Endodermal cell (in vitro differentiated cells): ENCODE measurements at regions not wholly inside any gene's neighbourhood (a gene's known extent, or its start where the extent isn't known, plus 50 kb on each side); places are given as distances from the start of the nearest gene placed in this dataset.

Source experiments
- DNase-seq: peaks from one replicate; pipeline ENCODE4 v3.0.0-alpha.2; 2017
- H3K27ac ChIP-seq: 2 replicates; pipeline ENCODE4 v1.5.1; 2013; ENCODE audit warnings: mild to moderate bottlenecking, low read depth, low read length, moderate library complexity
- H3K27me3 ChIP-seq: 2 replicates; pipeline ENCODE4 v1.6.1; 2013; ENCODE audit warnings: mild to moderate bottlenecking, low read length, moderate library complexity; ENCODE audit not compliant: insufficient read depth, control insufficient read depth, poor library complexity, severe bottlenecking
- H3K36me3 ChIP-seq: 2 replicates; pipeline ENCODE4 v1.7.0; 2013; ENCODE audit warnings: mild to moderate bottlenecking, low read length, moderate library complexity; ENCODE audit not compliant: control insufficient read depth, insufficient read depth
- H3K4me1 ChIP-seq: one replicate; pipeline ENCODE4 v1.7.0; 2013; ENCODE audit warnings: low read length; ENCODE audit not compliant: control insufficient read depth, insufficient read depth
- H3K4me3 ChIP-seq: 2 replicates; pipeline ENCODE4 v1.5.1; 2013; ENCODE audit warnings: mild to moderate bottlenecking, low read length, moderate library complexity
- H3K9ac ChIP-seq: 2 replicates; pipeline ENCODE4 v1.6.1; 2013; ENCODE audit warnings: mild to moderate bottlenecking, low read length, moderate library complexity; ENCODE audit not compliant: poor library complexity, severe bottlenecking; ENCODE audit errors: extremely low read depth
- H3K9me3 ChIP-seq: 2 replicates; pipeline ENCODE4 v1.6.1; 2013; ENCODE audit warnings: mild to moderate bottlenecking, low read length, moderate library complexity; ENCODE audit not compliant: control insufficient read depth
- H3K27ac Mint-ChIP-seq: 2 replicates; pipeline ENCODE4 v1.8.0; 2020; ENCODE audit warnings: mixed read lengths
- H3K27me3 Mint-ChIP-seq: 2 replicates; pipeline ENCODE4 v1.8.0; 2021; ENCODE audit warnings: mild to moderate bottlenecking, mixed read lengths; ENCODE audit not compliant: insufficient read depth
- H3K36me3 Mint-ChIP-seq: 2 replicates; pipeline ENCODE4 v1.8.0; 2020; ENCODE audit warnings: low read depth, mixed read lengths
- H3K4me1 Mint-ChIP-seq: 2 replicates; pipeline ENCODE4 v1.8.0; 2020; ENCODE audit warnings: mixed read lengths
- H3K4me3 Mint-ChIP-seq: 2 replicates; pipeline ENCODE4 v1.8.0; 2020; ENCODE audit warnings: mild to moderate bottlenecking, moderate library complexity, mixed read lengths
- H3K9me3 Mint-ChIP-seq: 2 replicates; pipeline ENCODE4 v1.8.0; 2020; ENCODE audit warnings: mild to moderate bottlenecking, mixed read lengths
- WGBS, 2 experiments: methylation state at CpG; one replicate each; pipeline versions ENCODE4 v1.1.5 to v1.1.7; 2013; ENCODE audit warnings: missing lambda C conversion rate in 2 of 2, mixed read lengths in 1 of 2; ENCODE audit not compliant: insufficient coverage in 1 of 2, insufficient read length in 1 of 2; 5-methylcytosine and 5-hydroxymethylcytosine counted together
- TF ChIP-seq, protein P1 (sequence below): fragments of 200-600 bp; sonication (generic); conservative IDR thresholded peaks from 2 replicates; pipeline ENCODE4 v1.5.0; 2021; ENCODE audit warnings: antibody characterized with exemption, mild to moderate bottlenecking

DNA sequence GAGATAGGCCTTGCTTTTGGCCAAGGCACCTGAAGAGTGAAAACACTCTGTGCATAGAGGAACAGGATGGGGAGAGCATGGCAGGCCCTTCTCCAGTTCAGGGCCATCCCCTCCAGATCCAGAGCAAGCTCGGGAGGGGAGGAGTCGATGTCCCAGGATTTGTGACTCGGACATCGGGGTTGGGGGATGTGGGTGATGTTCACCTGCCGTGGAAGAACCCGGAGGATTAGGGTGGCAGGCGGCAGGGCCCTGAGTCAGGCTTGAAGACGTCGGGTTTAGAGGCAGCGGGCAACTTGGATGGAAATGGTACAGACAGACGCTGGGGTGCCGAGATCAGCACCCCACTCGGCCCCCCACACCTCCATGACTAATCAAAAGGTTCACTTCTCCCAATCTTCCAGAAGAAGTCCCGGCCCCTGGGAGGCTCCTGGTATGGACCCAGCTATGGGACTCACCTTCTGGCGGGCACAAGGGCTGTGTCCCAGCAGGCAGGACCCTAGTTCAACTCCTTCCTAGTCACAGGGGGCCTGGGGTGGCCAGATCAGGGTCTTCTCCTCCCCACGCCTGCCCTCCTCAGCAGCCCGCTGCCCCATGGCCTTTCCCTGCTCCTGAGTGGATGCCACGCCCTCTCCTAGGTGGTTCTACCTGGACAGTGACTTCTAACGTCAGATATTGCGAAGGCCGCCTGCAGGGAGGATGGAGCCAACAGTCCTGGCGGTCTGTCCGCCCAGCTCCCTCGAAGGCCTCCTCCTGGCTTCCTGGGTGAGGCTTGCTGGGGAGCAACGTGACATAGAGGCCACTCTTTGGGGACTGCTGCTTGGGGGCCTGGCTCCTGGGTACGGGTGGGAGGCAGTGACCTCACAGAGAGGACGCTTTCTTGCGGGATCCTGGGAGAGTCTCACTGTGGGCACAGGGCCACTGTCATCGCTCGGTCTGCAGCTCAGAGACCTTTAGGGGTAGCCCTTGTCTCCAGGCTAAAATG is 792.5 kb downstream of the BRD1 start:
- TF ChIP-seq, protein P1, sequence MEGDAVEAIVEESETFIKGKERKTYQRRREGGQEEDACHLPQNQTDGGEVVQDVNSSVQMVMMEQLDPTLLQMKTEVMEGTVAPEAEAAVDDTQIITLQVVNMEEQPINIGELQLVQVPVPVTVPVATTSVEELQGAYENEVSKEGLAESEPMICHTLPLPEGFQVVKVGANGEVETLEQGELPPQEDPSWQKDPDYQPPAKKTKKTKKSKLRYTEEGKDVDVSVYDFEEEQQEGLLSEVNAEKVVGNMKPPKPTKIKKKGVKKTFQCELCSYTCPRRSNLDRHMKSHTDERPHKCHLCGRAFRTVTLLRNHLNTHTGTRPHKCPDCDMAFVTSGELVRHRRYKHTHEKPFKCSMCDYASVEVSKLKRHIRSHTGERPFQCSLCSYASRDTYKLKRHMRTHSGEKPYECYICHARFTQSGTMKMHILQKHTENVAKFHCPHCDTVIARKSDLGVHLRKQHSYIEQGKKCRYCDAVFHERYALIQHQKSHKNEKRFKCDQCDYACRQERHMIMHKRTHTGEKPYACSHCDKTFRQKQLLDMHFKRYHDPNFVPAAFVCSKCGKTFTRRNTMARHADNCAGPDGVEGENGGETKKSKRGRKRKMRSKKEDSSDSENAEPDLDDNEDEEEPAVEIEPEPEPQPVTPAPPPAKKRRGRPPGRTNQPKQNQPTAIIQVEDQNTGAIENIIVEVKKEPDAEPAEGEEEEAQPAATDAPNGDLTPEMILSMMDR = no peak
- no peak for DNase-seq
- Histone ChIP-seq H3K27me3 (no peaks in the 10 kb centered on the region), H3K27ac (no peak overlapping the region), H3K4me3 (no peak overlapping the region), H3K9me3 (no peaks in the 10 kb centered on the region), H3K36me3 (no peaks in the 10 kb centered on the region), H3K9ac (no peak overlapping the region), H3K4me1 (no peaks in the 10 kb centered on the region)
- H3K36me3 Mint-ChIP-seq = no peaks in the 10 kb centered on the region
- H3K4me3 Mint-ChIP-seq = no peak overlapping the region
- no peak overlapping the region for H3K27ac Mint-ChIP-seq
- no peaks in the 10 kb centered on the region for H3K4me1 Mint-ChIP-seq
- 84 to 88% methylated on average over 13 to 29 of the region's 30 CpGs for WGBS, 2 experiments
- H3K9me3 Mint-ChIP-seq = no peaks in the 10 kb centered on the region
- H3K27me3 Mint-ChIP-seq = no peaks in the 10 kb centered on the region

DNA sequence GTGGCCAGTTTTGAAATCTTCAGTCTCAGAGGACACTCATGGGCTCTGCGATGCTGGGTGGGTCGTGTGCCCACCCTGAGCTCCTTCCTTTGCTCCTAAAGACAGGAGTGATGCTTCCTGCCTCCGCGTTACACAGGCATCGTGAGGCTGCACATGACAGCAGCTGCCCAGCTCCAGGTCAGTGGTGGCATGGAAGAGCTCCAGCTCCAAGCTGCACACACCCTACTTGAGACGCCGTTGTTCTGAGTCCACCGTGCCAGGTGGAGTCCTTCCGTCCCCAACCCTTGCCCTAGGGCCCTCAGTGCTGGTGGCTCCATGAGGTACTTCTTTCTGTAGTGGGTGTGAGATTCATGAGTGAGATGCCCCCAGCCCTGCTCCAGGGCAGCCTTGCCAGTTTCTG is 794.1 kb downstream of the BRD1 start:
- H3K27ac Mint-ChIP-seq = no peak overlapping the region
- no peaks in the 10 kb centered on the region for H3K9me3 ChIP-seq
- H3K9me3 Mint-ChIP-seq = peaks cover 8% of the 10 kb centered on the region
- H3K4me3 ChIP-seq = no peak overlapping the region
- no peak overlapping the region for H3K4me3 Mint-ChIP-seq
- H3K27me3 Mint-ChIP-seq = peaks cover 2% of the 10 kb centered on the region
- H3K4me1 ChIP-seq = no peaks in the 10 kb centered on the region
- TF ChIP-seq, protein P1 = no peak
- H3K4me1 Mint-ChIP-seq = no peaks in the 10 kb centered on the region
- no peak overlapping the region for H3K9ac ChIP-seq
- H3K36me3 ChIP-seq = no peaks in the 10 kb centered on the region
- H3K27me3 ChIP-seq = no peaks in the 10 kb centered on the region
- no peak overlapping the region for H3K27ac ChIP-seq
- 92 to 95% methylated on average over 9 of the region's 9 CpGs for WGBS, 2 experiments
- no peaks in the 10 kb centered on the region for H3K36me3 Mint-ChIP-seq
- no peak for DNase-seq

DNA sequence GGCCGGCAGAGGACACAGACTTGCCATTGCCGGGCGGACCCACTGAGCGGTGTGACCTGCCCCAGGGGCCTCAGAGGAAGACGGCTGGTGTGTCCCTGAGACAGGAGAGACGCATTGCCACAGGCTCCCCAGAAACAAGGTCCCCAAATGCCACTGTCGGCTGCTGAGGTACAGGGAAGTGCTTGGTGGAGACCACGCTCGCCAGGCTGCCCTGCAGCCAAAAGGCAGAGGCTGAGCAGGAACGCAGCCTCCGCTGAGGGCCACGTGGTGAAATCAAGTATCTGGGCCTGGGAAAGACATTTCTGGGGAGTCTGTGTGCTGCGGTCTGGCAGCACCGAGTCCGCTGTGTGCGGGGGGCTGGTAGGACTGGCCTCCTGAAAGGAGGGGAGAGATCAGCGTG is 794.9 kb downstream of the BRD1 start:
- Histone ChIP-seq H3K27me3 (no peaks in the 10 kb centered on the region), H3K9ac (no peak overlapping the region), H3K4me3 (no peak overlapping the region), H3K4me1 (no peaks in the 10 kb centered on the region), H3K36me3 (no peaks in the 10 kb centered on the region), H3K9me3 (no peaks in the 10 kb centered on the region), H3K27ac (no peak overlapping the region)
- 87 to 88% methylated on average over 12 to 17 of the region's 17 CpGs for WGBS, 2 experiments
- H3K9me3 Mint-ChIP-seq = peaks cover 11% of the 10 kb centered on the region
- TF ChIP-seq, protein P1 = no peak
- peak overlapping the region; percentile 59 for H3K27ac Mint-ChIP-seq
- no peaks in the 10 kb centered on the region for H3K4me1 Mint-ChIP-seq
- no peak for DNase-seq
- H3K36me3 Mint-ChIP-seq = no peaks in the 10 kb centered on the region
- H3K4me3 Mint-ChIP-seq = no peak overlapping the region
- peaks cover 2% of the 10 kb centered on the region for H3K27me3 Mint-ChIP-seq
